ENCODE measurements at regions not wholly inside any gene's neighbourhood (a gene's known extent, or its start where the extent isn't known, plus 50 kb on each side); places are given as distances from the start of the nearest gene placed in this dataset.

DNA sequence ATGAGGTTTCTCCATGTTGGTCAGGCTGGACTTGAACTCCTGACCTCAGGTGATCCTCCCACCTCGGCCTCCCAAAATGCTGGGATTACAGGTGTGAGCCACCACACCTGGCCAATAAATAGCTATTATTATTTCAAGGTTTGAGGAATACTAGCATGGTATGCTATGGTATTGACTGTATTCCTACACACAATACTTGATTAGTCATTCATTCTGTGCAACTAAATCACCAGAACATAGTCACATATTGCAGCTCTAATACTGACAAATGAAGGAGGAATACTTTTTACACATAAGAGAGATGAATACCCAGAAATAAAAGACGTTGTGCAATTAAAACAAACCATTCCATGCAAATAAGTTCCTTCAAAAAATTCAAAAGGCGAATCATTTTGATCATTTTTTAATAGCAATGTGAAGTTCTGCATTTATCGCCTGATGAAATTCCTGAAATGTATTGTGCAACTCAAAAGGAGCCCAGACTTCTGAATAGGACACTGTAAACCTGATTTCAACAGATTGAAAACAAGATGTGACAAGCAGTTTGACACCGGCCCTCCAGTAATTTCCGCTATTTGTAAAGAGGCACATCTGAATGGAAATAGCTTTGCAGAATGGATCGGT lies 687.4 kb upstream of the SEMA6A start:
- TF ChIP-seq, protein P1, sequence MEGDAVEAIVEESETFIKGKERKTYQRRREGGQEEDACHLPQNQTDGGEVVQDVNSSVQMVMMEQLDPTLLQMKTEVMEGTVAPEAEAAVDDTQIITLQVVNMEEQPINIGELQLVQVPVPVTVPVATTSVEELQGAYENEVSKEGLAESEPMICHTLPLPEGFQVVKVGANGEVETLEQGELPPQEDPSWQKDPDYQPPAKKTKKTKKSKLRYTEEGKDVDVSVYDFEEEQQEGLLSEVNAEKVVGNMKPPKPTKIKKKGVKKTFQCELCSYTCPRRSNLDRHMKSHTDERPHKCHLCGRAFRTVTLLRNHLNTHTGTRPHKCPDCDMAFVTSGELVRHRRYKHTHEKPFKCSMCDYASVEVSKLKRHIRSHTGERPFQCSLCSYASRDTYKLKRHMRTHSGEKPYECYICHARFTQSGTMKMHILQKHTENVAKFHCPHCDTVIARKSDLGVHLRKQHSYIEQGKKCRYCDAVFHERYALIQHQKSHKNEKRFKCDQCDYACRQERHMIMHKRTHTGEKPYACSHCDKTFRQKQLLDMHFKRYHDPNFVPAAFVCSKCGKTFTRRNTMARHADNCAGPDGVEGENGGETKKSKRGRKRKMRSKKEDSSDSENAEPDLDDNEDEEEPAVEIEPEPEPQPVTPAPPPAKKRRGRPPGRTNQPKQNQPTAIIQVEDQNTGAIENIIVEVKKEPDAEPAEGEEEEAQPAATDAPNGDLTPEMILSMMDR (IDR thresholded peaks at IDR 0.05), result no peak
- no peak for TF ChIP-seq POLR2A (IDR thresholded peaks at IDR 0.05)
